ENCODE measurements at regions not wholly inside any gene's neighbourhood (a gene's known extent, or its start where the extent isn't known, plus 50 kb on each side); places are given as distances from the start of the nearest gene placed in this dataset.

GRCh38 chr2:198452327-198452726 is 647.9 kb downstream of the PLCL1 start:
- in situ Hi-C loops (cut with MboI; ENCODE audit: low sequenced_read_pairs, unreplicated experiment) = no loop called here
- DNase-seq (ENCODE audit: low spot score) = no peak
- no peak for TF ChIP-seq CTCF (IDR thresholded peaks at IDR 0.05; ENCODE audit: borderline replicate concordance, control extremely low read depth, extremely low read depth, insufficient read depth, missing control alignments)

GRCh38 chr2:198448789-198449188 is 644.4 kb downstream of the PLCL1 start:
- in situ Hi-C loops (cut with MboI; ENCODE audit: low sequenced_read_pairs, unreplicated experiment) = no loop called here
- TF ChIP-seq CTCF (IDR thresholded peaks at IDR 0.05; ENCODE audit: borderline replicate concordance, control extremely low read depth, extremely low read depth, insufficient read depth, missing control alignments) = no peak
- no peak for DNase-seq (ENCODE audit: low spot score)

GRCh38 chr2:198444800-198445287 is 640.5 kb downstream of the PLCL1 start:
- no peak for TF ChIP-seq CTCF (IDR thresholded peaks at IDR 0.05; ENCODE audit: borderline replicate concordance, control extremely low read depth, extremely low read depth, insufficient read depth, missing control alignments)
- in situ Hi-C loops (cut with MboI; ENCODE audit: low sequenced_read_pairs, unreplicated experiment) = no loop called here
- no peak for DNase-seq (ENCODE audit: low spot score)

- no peak for TF ChIP-seq CTCF (IDR thresholded peaks at IDR 0.05; ENCODE audit: borderline replicate concordance, control extremely low read depth, extremely low read depth, insufficient read depth, missing control alignments)
- no peak for DNase-seq (ENCODE audit: low spot score)
- in situ Hi-C loops (cut with MboI; ENCODE audit: low sequenced_read_pairs, unreplicated experiment) = no loop called here
Measured at GRCh38 chr2:198441901-198442300, 637.5 kb downstream of the PLCL1 start.

- no peak for DNase-seq (ENCODE audit: low spot score)
- in situ Hi-C loops (cut with MboI; ENCODE audit: low sequenced_read_pairs, unreplicated experiment) = no loop called here
- TF ChIP-seq CTCF (IDR thresholded peaks at IDR 0.05; ENCODE audit: borderline replicate concordance, control extremely low read depth, extremely low read depth, insufficient read depth, missing control alignments) = no peak
Measured at GRCh38 chr2:198441246-198441645, 636.9 kb downstream of the PLCL1 start.

GRCh38 chr2:198440833-198441232 is 636.4 kb downstream of the PLCL1 start:
- no peak for DNase-seq (ENCODE audit: low spot score)
- in situ Hi-C loops (cut with MboI; ENCODE audit: low sequenced_read_pairs, unreplicated experiment) = no loop called here
- no peak for TF ChIP-seq CTCF (IDR thresholded peaks at IDR 0.05; ENCODE audit: borderline replicate concordance, control extremely low read depth, extremely low read depth, insufficient read depth, missing control alignments)

GRCh38 chr2:198438331-198438730 is 633.9 kb downstream of the PLCL1 start:
- DNase-seq (ENCODE audit: low spot score) = no peak
- in situ Hi-C loops (cut with MboI; ENCODE audit: low sequenced_read_pairs, unreplicated experiment) = no loop called here
- TF ChIP-seq CTCF (IDR thresholded peaks at IDR 0.05; ENCODE audit: borderline replicate concordance, control extremely low read depth, extremely low read depth, insufficient read depth, missing control alignments) = no peak
